GM18517 (cell line): ENCODE measurements at regions not wholly inside any gene's neighbourhood (a gene's known extent, or its start where the extent isn't known, plus 50 kb on each side); places are given as distances from the start of the nearest gene placed in this dataset.
"Not testable (repeated sequence)": the region's sequence is repeated elsewhere in the genome, so short reads cannot be mapped to it uniquely, and the experiment has no call there.

ENCODE experiments used
- ATAC-seq: cut with Tn5 transposase; IDR thresholded peaks from one replicate; pipeline ENCODE4 v1.9.1; 2021; ENCODE audit warnings: mild to moderate bottlenecking, moderate library complexity; ENCODE audit not compliant: unreplicated experiment

DNA sequence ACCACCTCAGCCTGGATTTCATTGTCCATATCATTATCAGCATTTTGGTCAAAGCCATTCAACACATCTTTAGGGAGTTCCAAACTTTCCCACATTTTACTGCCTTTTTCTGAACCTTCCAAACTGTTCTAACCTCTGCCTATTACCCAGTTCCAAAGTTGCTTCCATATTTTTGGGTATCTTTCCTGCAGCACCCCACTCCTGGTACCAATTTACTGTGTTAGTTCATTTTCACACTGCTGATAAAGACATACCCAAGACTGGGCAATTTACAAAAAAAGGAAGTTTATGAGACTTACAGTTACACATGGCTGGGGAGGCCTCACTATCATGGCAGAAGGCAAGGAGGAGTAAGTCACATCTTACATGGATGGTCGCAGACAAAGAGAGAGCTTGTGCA is 63.6 kb upstream of the CEP162 start:
- ATAC-seq, result not testable (repeated sequence)

DNA sequence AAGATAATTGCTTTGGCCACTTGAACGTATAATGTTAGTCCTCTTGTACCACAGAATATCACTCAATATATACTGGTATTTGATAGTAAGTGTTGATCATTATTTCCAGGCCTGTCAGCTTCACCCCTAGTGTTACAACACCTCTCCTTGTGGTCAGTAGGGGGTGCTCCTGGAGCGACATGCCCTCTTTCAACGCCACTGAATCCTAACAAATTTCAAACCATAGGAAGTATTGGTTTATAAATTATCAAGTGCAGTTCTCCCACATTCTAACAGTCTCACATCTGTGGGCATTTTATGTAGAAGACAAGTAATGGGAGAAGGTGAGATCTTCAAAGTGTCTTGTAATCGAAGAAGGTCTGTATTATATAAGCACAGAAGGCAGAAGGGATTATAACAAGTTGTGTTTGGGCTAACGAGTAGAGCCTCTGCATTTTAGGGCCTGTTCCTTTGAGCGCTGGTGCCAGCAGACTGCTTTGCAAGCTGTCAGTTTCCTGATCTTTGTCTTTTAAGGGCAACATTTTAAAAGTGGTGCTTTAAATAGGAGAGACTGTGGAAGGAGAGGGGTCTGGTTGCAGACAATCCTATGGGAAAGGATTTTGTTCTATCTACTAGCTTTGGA is 57.1 kb upstream of the CEP162 start:
- no peak for ATAC-seq

DNA sequence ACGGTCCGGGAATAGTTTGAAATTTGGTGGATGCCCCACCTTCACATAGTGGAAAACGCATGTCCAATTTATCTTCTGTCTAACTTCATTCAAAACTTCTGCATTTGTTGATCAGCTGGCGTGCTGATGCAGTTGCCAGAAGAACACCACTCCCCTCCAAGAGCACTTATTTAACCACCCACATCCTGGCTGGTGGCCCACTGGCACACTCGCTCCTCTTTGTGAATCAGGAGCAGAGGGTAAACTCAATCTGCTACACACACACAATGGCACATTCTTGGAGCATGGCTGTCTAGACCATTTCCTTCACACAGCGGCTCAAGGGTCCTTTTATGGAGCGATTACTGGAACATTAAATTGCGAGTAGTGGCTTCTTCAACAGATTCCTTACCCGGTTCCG is 55.1 kb upstream of the CEP162 start:
- no peak for ATAC-seq

DNA sequence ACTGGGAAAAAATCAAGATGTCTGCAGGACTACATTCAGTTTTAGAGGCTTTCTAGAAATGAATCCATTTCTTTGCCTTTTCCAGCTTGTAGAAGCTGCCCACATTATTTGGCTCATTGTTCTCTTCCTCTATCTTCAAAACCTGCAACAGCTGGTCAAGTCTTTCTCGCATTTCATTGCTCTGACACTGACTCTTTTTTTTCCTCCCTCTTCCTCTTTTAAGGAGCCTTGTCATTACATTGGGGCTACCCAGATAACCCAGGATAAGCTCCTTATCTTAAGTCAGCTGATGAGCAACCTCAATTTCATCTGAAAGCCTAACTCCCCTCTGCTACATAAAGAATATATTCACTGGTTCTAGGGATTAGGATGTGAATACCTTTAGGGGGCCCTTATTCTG is 53.2 kb upstream of the CEP162 start:
- ATAC-seq, result no peak

DNA sequence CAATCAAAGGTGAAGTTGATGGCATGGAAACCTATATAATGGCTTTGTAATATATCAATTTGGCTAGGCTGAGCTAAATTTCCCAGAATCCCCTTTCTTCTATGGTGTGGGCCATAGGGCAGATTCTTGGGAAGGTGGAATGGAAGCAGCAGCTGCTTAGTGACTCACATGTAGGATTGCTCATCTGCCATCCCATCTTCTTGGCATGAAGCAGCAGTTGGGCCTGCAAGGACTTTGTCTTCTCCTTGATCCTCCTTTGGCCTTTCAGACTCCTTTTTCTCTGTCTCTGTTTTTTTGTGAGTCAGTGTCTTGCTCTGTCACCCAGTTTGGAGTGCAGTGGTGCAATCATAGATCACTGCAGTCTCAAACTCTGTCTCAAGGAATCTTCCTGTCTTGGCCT is 52.6 kb upstream of the CEP162 start:
- ATAC-seq, result no peak

DNA sequence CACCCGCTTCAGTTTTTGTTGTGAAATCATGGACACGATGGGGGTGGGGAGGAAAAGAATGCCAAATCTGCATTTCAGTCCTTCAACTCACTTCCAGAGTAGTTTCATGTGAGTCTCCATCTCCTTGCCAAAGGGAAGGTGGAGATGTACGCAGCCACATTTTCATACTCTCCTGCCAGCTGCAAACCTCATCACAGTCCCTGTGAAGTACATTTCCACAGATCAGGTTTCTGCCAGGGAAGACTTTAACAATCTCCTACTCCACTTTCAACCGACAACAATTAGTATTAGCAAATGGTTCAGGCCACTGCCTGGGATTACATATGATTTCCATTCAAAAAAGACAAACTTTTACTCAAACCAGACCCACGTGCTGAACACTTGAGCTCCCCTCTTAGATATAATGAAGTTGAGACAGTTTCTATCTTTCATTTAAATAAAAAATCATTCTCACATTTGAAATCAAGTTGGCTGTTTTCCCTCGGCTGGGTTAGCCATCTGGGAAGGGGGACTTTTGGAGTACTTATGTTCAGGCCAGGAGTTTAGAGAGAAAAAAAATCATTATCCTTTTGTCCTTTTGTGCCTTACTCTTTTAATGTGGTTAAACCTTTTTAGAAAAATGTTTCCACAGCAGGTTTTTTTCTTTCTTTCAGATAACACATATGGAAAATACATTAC is 51.0 kb upstream of the CEP162 start:
- no peak for ATAC-seq
